ENCODE measurements at regions not wholly inside any gene's neighbourhood (a gene's known extent, or its start where the extent isn't known, plus 50 kb on each side); places are given as distances from the start of the nearest gene placed in this dataset.

DNA sequence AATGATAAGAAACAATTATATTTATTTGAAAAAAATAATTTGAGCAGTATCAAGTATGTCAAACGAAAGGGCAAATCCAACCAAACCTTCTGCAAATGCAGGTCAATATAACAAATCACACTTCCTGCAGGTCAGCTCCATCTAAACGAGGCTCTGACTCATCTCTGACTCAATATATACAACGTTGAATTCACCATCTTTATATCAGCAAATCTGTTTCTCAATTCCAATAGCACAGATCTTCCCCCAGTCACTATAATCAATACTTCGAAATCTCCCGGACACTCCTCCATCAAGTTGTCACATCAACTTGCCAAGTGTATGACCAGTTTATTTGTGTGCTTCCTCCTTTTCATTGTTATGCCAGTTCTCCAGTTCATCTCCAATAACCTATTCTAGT lies 388.9 kb downstream of the ZEB2 start:
- TF ChIP-seq, protein P1, sequence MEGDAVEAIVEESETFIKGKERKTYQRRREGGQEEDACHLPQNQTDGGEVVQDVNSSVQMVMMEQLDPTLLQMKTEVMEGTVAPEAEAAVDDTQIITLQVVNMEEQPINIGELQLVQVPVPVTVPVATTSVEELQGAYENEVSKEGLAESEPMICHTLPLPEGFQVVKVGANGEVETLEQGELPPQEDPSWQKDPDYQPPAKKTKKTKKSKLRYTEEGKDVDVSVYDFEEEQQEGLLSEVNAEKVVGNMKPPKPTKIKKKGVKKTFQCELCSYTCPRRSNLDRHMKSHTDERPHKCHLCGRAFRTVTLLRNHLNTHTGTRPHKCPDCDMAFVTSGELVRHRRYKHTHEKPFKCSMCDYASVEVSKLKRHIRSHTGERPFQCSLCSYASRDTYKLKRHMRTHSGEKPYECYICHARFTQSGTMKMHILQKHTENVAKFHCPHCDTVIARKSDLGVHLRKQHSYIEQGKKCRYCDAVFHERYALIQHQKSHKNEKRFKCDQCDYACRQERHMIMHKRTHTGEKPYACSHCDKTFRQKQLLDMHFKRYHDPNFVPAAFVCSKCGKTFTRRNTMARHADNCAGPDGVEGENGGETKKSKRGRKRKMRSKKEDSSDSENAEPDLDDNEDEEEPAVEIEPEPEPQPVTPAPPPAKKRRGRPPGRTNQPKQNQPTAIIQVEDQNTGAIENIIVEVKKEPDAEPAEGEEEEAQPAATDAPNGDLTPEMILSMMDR (IDR thresholded peaks at IDR 0.05): no peak

DNA sequence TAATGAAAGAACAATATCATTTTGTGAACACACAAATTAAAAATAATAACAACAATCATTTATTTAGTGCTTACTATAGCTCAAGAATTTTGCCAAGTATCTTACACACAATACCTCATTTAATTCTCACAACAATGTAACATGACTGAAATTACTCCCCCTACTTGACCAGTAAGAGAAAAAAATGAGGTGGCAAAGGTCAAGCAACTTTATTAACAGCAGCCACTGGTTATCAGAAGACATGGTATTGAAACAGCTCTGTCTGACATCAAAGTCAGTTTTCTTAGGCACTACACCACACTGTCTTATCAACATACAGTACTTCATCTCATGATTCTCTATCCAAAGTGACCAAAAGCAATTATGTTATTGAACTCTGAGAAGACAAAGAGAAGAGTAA lies 389.4 kb downstream of the ZEB2 start:
- TF ChIP-seq, protein P1 (IDR thresholded peaks at IDR 0.05): no peak

DNA sequence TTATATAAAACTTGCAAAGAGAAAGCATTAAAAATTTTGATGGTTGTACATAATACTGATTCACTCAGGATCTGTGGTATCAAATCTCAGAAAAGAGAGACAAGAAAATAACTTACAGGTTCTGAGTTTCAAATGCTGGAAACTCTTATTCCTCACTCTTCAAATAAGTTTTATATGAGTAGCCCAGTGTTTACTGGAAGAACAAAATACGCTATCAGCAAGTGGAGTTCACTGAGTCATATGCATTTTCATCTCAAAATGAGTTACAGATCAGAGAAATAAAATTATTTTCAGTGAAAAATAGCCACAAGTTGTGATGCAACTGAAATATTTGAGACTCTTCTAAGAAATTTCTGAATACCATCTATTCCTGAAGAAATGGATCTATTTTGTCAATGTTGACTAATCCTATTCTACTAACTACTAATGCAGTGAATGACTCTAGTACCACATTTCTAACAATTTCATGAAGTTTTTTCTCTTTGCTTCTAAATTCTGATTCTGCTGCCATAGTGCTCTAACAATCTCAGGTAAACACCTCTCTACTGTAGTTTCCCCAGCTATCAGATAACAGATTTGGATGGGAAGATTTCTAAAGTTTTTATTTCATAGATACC lies 391.7 kb downstream of the ZEB2 start:
- TF ChIP-seq, protein P1 (IDR thresholded peaks at IDR 0.05): no peak

DNA sequence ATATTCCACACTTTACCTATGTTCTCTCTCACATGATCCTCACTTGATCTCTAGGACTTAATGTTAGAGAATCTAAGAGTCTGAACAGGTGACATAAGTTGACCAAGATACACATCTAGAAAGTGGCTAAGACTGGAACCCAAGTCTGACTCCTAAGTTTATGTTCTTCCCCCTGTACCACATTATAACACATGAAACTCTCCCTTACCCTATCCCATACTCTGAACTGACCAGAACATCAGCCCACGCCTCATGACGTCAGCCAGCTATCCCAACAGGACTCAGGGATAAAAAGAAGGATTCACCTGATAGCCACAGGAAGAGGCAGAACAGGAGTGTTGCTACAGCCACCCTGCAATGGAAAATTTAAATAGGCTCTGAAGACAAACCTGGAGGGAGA lies 392.2 kb downstream of the ZEB2 start:
- TF ChIP-seq, protein P1 (IDR thresholded peaks at IDR 0.05): no peak

DNA sequence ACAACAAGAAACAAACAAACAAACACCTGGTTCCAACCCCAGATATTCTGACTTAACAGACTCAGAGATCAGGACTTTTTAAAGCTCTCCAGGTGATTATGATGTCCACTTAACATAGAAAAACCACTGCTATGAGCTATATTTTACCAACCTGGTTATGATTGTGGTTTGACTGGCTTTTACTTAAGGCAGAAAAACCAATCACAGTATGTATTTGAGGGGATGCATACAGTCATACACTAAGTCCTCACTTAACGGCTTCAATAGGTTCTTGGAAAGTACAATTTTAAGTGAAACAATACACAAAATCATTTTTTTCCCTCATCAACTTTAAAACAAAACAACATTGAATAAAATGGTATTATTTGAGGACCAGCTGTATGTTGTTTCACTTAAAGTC lies 393.6 kb downstream of the ZEB2 start:
- TF ChIP-seq, protein P1 (IDR thresholded peaks at IDR 0.05): no peak

DNA sequence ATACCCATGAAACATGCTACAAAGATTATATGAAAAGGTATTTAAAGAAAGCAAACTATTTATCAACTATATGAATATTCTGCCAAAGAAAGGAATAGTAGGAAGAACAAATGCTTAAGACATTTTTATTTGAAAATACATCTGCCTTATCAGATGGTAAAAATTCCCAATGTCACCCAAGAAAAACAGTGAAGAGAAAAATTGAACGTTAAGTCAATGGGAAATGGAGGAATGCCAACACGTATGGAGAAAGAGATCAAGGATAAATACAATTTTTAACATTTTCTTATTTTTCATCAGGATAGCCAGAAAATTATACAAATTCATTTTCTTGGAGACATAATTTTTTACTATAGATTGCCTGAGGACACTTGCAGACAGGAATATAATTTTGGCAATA lies 394.2 kb downstream of the ZEB2 start:
- TF ChIP-seq, protein P1 (IDR thresholded peaks at IDR 0.05): no peak

DNA sequence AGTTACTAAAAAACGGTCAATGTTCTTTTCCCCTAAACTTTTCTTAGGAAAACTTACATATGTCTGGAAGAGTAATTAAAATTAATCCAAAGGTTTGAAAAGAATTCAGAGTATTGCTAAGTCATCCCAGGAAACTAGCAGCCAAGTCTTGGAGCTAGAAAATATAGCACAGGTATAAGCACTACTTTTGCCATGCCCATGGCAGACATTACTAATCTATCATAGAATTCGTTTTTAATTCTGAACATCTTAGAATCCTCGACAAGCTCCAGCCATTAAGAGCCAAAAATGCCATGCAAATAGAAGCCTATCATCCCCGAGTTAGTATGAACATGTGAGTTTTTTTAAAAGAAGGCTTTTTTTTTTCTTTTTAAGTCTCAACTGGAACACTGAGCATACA lies 395.0 kb downstream of the ZEB2 start:
- TF ChIP-seq, protein P1 (IDR thresholded peaks at IDR 0.05): no peak

DNA sequence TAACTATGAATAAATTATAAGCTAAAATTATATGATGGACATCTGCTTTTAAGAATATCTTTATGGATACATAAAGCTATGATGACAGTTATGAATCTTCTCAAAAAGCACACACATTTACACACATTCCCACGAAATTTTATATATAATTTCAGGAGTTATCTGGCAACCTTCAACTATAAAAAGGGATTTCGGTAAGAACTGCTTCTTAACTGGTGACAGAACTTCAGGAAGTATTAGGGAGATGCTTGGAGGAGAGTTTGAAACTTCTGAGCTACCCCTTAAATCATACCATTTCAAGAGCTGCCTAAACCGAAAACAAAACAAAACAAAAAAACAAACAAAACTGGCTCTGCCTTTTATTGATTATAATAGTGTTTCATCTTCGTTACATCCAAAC lies 399.4 kb downstream of the ZEB2 start:
- TF ChIP-seq, protein P1 (IDR thresholded peaks at IDR 0.05): no peak
